BE2C (cell line): ENCODE measurements at regions not wholly inside any gene's neighbourhood (a gene's known extent, or its start where the extent isn't known, plus 50 kb on each side); places are given as distances from the start of the nearest gene placed in this dataset.

Experiments used
- DNase-seq: peaks from one replicate; pipeline ENCODE4 v3.0.0-alpha.2; 2020
- H3K27me3 ChIP-seq: fragments of 250-450 bp; sonication (Bioruptor Pico); 2 replicates; pipeline ENCODE4 v1.5.1; 2020; ENCODE audit warnings: mild to moderate bottlenecking
- H3K36me3 ChIP-seq: fragments of 250-450 bp; sonication (Bioruptor Pico); 2 replicates; pipeline ENCODE4 v1.5.1; 2020; ENCODE audit warnings: mild to moderate bottlenecking
- H3K4me1 ChIP-seq: fragments of 250-450 bp; sonication (Bioruptor Pico); 2 replicates; pipeline ENCODE4 v1.5.1; 2020
- H3K4me3 ChIP-seq: 2 replicates; pipeline ENCODE4 v1.5.1; 2011; ENCODE audit warnings: low read depth, low read length
- H3K9me3 ChIP-seq: fragments of 250-450 bp; sonication (Bioruptor Pico); 2 replicates; pipeline ENCODE4 v1.5.1; 2020
- TF ChIP-seq, protein P1 (sequence below): IDR thresholded peaks from 2 replicates; pipeline ENCODE4 v1.5.1; 2012; ENCODE audit warnings: mild to moderate bottlenecking, low read depth, low read length

DNA sequence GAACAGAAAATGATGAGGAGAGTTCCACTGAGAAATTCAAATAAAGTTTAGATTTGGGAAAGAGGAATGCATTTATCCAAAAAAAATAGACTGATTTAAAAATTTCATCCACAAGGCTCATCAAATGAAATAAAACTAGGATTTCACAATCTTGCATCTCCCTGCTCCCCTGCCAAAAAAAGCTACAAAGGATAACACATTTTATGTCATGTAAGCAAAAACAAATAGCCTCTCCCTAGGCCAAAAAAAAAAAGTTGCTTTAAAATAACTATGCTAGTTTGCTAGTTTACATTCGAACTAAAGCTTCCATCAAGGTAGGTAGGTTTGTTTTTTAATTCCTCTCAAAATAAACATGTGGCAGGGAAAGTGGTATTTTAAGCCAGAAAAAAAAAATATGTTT, 465.5 kb upstream of the ID2 start:
- TF ChIP-seq, protein P1, sequence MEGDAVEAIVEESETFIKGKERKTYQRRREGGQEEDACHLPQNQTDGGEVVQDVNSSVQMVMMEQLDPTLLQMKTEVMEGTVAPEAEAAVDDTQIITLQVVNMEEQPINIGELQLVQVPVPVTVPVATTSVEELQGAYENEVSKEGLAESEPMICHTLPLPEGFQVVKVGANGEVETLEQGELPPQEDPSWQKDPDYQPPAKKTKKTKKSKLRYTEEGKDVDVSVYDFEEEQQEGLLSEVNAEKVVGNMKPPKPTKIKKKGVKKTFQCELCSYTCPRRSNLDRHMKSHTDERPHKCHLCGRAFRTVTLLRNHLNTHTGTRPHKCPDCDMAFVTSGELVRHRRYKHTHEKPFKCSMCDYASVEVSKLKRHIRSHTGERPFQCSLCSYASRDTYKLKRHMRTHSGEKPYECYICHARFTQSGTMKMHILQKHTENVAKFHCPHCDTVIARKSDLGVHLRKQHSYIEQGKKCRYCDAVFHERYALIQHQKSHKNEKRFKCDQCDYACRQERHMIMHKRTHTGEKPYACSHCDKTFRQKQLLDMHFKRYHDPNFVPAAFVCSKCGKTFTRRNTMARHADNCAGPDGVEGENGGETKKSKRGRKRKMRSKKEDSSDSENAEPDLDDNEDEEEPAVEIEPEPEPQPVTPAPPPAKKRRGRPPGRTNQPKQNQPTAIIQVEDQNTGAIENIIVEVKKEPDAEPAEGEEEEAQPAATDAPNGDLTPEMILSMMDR: no peak
- no peaks in the 10 kb centered on the region for H3K9me3 ChIP-seq
- H3K4me1 ChIP-seq: no peaks in the 10 kb centered on the region
- no peaks in the 10 kb centered on the region for H3K27me3 ChIP-seq
- H3K4me3 ChIP-seq: no peak overlapping the region
- DNase-seq: no peak
- no peaks in the 10 kb centered on the region for H3K36me3 ChIP-seq

DNA sequence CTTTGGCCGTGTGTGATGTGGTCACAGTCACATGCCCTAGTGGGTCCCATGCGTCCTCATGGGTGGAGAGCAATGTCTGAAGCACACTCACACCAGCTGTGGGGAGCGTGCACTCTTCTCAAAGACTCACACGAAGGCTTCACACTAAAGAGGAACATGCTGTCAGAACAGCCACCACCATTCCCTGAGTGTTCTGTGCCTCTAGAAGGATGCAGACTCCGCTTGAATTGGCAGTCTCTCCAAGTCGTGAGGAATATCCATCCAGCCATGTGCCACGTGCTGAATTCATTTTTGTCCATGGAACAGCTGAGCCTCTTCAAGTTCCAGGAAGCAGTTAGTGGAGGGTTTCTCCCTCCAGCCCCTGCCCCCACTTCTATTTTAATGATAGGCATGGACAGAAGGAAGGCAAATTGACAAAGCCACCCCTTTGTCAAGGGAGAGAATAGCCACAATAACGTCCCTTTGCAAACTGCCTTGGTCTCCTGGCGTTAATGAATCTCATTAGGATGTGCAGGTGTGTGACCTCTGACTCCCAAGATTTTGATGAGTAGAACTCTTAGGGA, 464.3 kb upstream of the ID2 start:
- no peak for DNase-seq
- H3K27me3 ChIP-seq: no peaks in the 10 kb centered on the region
- H3K4me1 ChIP-seq: no peaks in the 10 kb centered on the region
- no peaks in the 10 kb centered on the region for H3K36me3 ChIP-seq
- H3K4me3 ChIP-seq: no peak overlapping the region
- TF ChIP-seq, protein P1: no peak
- no peaks in the 10 kb centered on the region for H3K9me3 ChIP-seq

DNA sequence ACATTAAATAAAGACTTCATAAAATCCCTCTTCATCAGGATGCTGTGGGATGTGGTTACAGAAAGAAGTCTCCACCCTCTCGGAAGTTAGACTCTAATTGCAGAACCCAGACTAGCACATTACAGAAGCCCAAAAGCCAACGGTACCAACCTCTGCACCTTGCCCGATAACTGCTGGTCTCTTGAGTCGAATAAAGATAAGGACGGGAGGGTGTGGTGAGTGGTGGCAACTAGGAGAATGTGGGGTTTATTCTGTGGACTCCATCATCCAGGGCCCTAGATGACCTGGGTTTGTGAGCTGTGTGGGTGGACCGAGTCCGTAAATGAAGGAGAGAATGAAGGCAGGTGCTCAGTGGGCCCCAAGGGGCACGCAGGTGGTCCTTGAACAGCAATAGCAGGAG, 462.8 kb upstream of the ID2 start:
- H3K4me1 ChIP-seq: no peaks in the 10 kb centered on the region
- TF ChIP-seq, protein P1: no peak
- H3K36me3 ChIP-seq: no peaks in the 10 kb centered on the region
- no peak overlapping the region for H3K4me3 ChIP-seq
- H3K27me3 ChIP-seq: no peaks in the 10 kb centered on the region
- DNase-seq: no peak
- no peaks in the 10 kb centered on the region for H3K9me3 ChIP-seq

DNA sequence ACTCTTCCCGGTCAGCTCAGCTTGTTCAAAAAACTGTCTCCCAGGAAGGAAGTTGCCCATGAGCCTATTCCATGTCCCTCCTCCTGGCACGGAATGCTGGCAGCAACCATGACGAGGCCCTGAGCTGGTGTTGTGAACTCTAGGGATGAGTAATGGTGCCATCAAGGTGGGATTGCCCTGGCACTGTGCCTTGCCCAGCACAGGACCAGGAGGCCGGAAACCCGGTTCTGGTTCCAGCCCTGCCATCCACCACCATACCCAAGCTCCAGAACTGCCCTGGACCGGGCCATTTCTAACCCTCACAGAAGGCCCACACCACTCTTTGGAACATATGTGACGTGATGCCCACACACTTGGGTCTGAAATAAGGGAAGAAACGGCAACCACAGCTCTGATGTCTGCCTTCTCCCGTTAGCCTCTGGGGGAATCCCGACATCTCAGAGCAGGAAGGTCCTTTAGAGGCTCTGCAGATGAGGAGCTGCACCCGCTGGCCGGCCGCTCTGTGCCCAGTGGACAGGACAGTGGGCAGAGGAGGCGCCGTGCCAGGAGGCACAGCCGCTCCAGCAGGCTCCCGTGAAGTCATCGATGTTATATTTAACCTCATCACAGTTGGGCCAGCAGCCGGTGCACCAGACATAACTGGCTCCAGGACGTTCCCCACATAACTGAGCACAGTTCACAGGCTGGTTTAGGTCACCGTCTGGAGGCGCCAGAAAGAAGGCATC, 462.1 kb upstream of the ID2 start:
- no peak for DNase-seq
- TF ChIP-seq, protein P1: no peak
- Histone ChIP-seq H3K27me3 (no peaks in the 10 kb centered on the region), H3K4me3 (no peak overlapping the region), H3K9me3 (no peaks in the 10 kb centered on the region), H3K36me3 (no peaks in the 10 kb centered on the region), H3K4me1 (no peaks in the 10 kb centered on the region)

DNA sequence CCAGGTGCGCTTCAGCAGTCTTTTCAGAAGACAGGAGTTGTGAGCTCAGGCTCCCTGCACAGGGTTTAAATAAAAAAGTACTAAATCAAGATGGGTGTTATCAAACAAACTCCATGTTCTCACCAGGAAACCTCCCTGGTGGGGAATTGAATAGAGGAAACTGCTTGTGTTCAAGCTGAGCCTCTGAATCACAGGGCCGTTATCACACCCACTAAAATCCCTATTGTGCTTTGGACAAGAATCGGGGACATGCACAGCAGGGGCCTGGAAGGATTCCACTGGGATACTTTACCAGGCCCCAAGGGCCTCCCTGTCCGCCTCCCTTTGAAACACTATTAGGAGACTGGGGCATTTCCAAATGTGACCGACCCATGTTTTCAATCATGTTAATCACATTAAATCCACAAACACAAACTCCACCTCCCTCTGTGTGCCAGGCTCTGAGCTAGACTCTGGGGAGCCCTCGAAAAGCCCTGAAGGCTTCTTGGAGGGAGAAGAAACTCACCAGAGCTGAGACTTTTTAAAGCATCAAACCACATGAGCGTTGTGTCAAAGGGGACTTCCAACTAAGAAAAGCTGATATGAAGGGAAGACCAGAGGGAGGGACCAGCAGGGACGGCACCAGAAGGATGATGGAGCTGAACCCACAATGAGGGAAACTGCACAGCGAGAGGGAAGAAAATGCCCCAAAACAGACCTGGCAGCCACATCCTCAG, 458.7 kb upstream of the ID2 start:
- no peaks in the 10 kb centered on the region for H3K9me3 ChIP-seq
- no peaks in the 10 kb centered on the region for H3K4me1 ChIP-seq
- no peaks in the 10 kb centered on the region for H3K27me3 ChIP-seq
- no peaks in the 10 kb centered on the region for H3K36me3 ChIP-seq
- no peak for DNase-seq
- TF ChIP-seq, protein P1: no peak
- no peak overlapping the region for H3K4me3 ChIP-seq
